H9 (cell line): ENCODE measurements at regions not wholly inside any gene's neighbourhood (a gene's known extent, or its start where the extent isn't known, plus 50 kb on each side); places are given as distances from the start of the nearest gene placed in this dataset.

ENCODE experiments used
- DNase-seq: peaks from one replicate; pipeline ENCODE4 v3.0.0-alpha.2; 2017
- H2AFZ ChIP-seq: one replicate; pipeline ENCODE4 v1.6.1; 2013; ENCODE audit warnings: mild to moderate bottlenecking, low read length, control low read depth, moderate library complexity
- H2AK5ac ChIP-seq: 2 replicates; pipeline ENCODE4 v1.6.1; 2013; ENCODE audit warnings: low read length, control low read depth, mixed read lengths; ENCODE audit not compliant: insufficient read length
- H2BK120ac ChIP-seq: one replicate; pipeline ENCODE4 v1.6.1; 2013; ENCODE audit warnings: low read depth, mild to moderate bottlenecking, low read length, control low read depth, inconsistent platforms; ENCODE audit not compliant: poor library complexity, severe bottlenecking
- H2BK12ac ChIP-seq: 2 replicates; pipeline ENCODE4 v1.6.1; 2013; ENCODE audit warnings: low read length, control low read depth, mixed read lengths, low read depth; ENCODE audit not compliant: insufficient read length
- H2BK15ac ChIP-seq: 2 replicates; pipeline ENCODE4 v1.6.1; 2013; ENCODE audit warnings: low read depth, low read length, control low read depth
- H2BK20ac ChIP-seq: one replicate; pipeline ENCODE4 v1.6.1; 2013; ENCODE audit warnings: low read depth, mild to moderate bottlenecking, low read length, control low read depth, inconsistent platforms; ENCODE audit not compliant: poor library complexity, severe bottlenecking
- H2BK5ac ChIP-seq: 2 replicates; pipeline ENCODE4 v1.6.1; 2013; ENCODE audit warnings: low read length, control low read depth, mixed read lengths; ENCODE audit not compliant: insufficient read length
- H3K14ac ChIP-seq: 2 replicates; pipeline ENCODE4 v1.6.1; 2013; ENCODE audit warnings: low read length, control low read depth; ENCODE audit not compliant: insufficient read depth
- H3K18ac ChIP-seq: 2 replicates; pipeline ENCODE4 v1.6.1; 2013; ENCODE audit warnings: low read depth, mild to moderate bottlenecking, mixed read lengths, low read length, control low read depth; ENCODE audit not compliant: insufficient read length
- H3K23ac ChIP-seq: 2 replicates; pipeline ENCODE4 v1.6.1; 2013; ENCODE audit warnings: low read length, control low read depth, mixed read lengths, low read depth; ENCODE audit not compliant: insufficient read length
- H3K23me2 ChIP-seq: 2 replicates; pipeline ENCODE4 v1.6.1; 2013; ENCODE audit warnings: low read depth, mild to moderate bottlenecking, mixed read lengths, low read length, control low read depth; ENCODE audit not compliant: insufficient read length, poor library complexity, severe bottlenecking
- H3K27ac ChIP-seq: 2 replicates; pipeline ENCODE4 v1.5.1; 2013; ENCODE audit warnings: low read length, control low read depth, mixed read lengths, low read depth; ENCODE audit not compliant: insufficient read length
- H3K27me3 ChIP-seq: 2 replicates; pipeline ENCODE4 v1.6.1; 2013; ENCODE audit warnings: low read length, control low read depth, inconsistent platforms; ENCODE audit not compliant: insufficient read depth
- H3K4ac ChIP-seq: 2 replicates; pipeline ENCODE4 v1.6.1; 2013; ENCODE audit warnings: low read depth, mild to moderate bottlenecking, control low read depth, inconsistent platforms, low read length, moderate library complexity
- H3K4me1 ChIP-seq: 2 replicates; pipeline ENCODE4 v1.6.1; 2013; ENCODE audit warnings: low read length, control low read depth, inconsistent platforms; ENCODE audit not compliant: insufficient read depth
- H3K4me2 ChIP-seq: 2 replicates; pipeline ENCODE4 v1.6.1; 2013; ENCODE audit warnings: low read length, control low read depth, mixed read lengths; ENCODE audit not compliant: insufficient read length, insufficient read depth
- H3K56ac ChIP-seq: 2 replicates; pipeline ENCODE4 v1.6.1; 2013; ENCODE audit warnings: low read depth, mild to moderate bottlenecking, mixed read lengths, low read length, control low read depth; ENCODE audit not compliant: insufficient read length
- H3K79me1 ChIP-seq: 2 replicates; pipeline ENCODE4 v1.6.1; 2013; ENCODE audit warnings: low read depth, mild to moderate bottlenecking, moderate library complexity, low read length, control low read depth, inconsistent platforms; ENCODE audit not compliant: insufficient read depth, poor library complexity, severe bottlenecking
- H3K79me2 ChIP-seq: 2 replicates; pipeline ENCODE4 v1.6.1; 2013; ENCODE audit warnings: low read length, control low read depth, inconsistent platforms; ENCODE audit not compliant: insufficient read depth
- H3K9ac ChIP-seq: 2 replicates; pipeline ENCODE4 v1.6.1; 2013; ENCODE audit warnings: low read length, control low read depth, mixed read lengths; ENCODE audit not compliant: insufficient read length; ENCODE audit errors: extremely low read depth
- H3K9me3 ChIP-seq: one replicate; pipeline ENCODE4 v1.6.1; 2013; ENCODE audit warnings: low read depth, low read length, inconsistent platforms; ENCODE audit not compliant: control insufficient read depth
- H3T11ph ChIP-seq: one replicate; pipeline ENCODE4 v1.6.1; 2013; ENCODE audit warnings: mild to moderate bottlenecking, low read length, control low read depth, inconsistent platforms
- H4K20me1 ChIP-seq: one replicate; pipeline ENCODE4 v1.6.1; 2013; ENCODE audit not compliant: control insufficient read depth, insufficient read length, insufficient read depth
- H4K5ac ChIP-seq: 2 replicates; pipeline ENCODE4 v1.6.1; 2013; ENCODE audit warnings: low read depth, mild to moderate bottlenecking, mixed read lengths, low read length, control low read depth; ENCODE audit not compliant: insufficient read length
- H4K8ac ChIP-seq: replicated peaks from 2 replicates; pipeline ENCODE4 v1.6.1; 2013; ENCODE audit warnings: low read length, control low read depth, mixed read lengths, low read depth; ENCODE audit not compliant: insufficient read length
- H4K91ac ChIP-seq: 2 replicates; pipeline ENCODE4 v1.6.1; 2013; ENCODE audit warnings: low read depth, mild to moderate bottlenecking, moderate library complexity, mixed read lengths, low read length, control low read depth; ENCODE audit not compliant: insufficient read length
- H3K27ac Mint-ChIP-seq, 3 experiments: 2 replicates in 2 of 3; 3 replicates in 1 of 3; pipeline ENCODE4 v1.8.0; 2020 to 2021; ENCODE audit warnings: mixed read lengths in 3 of 3, mild to moderate bottlenecking in 1 of 3, moderate library complexity in 1 of 3
- H3K27me3 Mint-ChIP-seq: 2 replicates; pipeline ENCODE4 v1.8.0; 2021; ENCODE audit warnings: low read depth, mild to moderate bottlenecking, moderate library complexity, mixed read lengths
- H3K36me3 Mint-ChIP-seq, 3 experiments: 2 replicates in 2 of 3; 3 replicates in 1 of 3; pipeline ENCODE4 v1.8.0; 2020 to 2021; ENCODE audit warnings: low read depth in 3 of 3, mixed read lengths in 3 of 3; ENCODE audit not compliant: insufficient read depth in 1 of 3
- H3K4me1 Mint-ChIP-seq, 2 experiments: 2 replicates each; pipeline ENCODE4 v1.8.0; 2020; ENCODE audit warnings: mixed read lengths in 2 of 2
- H3K4me3 Mint-ChIP-seq, 2 experiments: 2 replicates in 1 of 2; 3 replicates in 1 of 2; pipeline ENCODE4 v1.8.0; 2020 to 2021; ENCODE audit warnings: mild to moderate bottlenecking in 2 of 2, mixed read lengths in 2 of 2, moderate library complexity in 1 of 2
- H3K9me3 Mint-ChIP-seq, 2 experiments: 2 replicates in 1 of 2; 3 replicates in 1 of 2; pipeline ENCODE4 v1.8.0; 2020; ENCODE audit warnings: mild to moderate bottlenecking in 2 of 2, mixed read lengths in 2 of 2, moderate library complexity in 1 of 2
- WGBS: extraction: QIAGEN DNeasy Blood & Tissue Kit; methylation state at CpG from one replicate; pipeline ENCODE4 v1.1.7; 2013; ENCODE audit warnings: missing lambda C conversion rate, low lambda C conversion rate, mixed read lengths; ENCODE audit not compliant: insufficient read length; ENCODE audit errors: extremely low coverage; 5-methylcytosine and 5-hydroxymethylcytosine counted together
- TF ChIP-seq, protein P1 (sequence below): fragments of 200-600 bp; sonication (generic); conservative IDR thresholded peaks from 3 replicates; pipeline ENCODE4 v1.8.0; 2021; ENCODE audit warnings: antibody characterized with exemption, mild to moderate bottlenecking

DNA sequence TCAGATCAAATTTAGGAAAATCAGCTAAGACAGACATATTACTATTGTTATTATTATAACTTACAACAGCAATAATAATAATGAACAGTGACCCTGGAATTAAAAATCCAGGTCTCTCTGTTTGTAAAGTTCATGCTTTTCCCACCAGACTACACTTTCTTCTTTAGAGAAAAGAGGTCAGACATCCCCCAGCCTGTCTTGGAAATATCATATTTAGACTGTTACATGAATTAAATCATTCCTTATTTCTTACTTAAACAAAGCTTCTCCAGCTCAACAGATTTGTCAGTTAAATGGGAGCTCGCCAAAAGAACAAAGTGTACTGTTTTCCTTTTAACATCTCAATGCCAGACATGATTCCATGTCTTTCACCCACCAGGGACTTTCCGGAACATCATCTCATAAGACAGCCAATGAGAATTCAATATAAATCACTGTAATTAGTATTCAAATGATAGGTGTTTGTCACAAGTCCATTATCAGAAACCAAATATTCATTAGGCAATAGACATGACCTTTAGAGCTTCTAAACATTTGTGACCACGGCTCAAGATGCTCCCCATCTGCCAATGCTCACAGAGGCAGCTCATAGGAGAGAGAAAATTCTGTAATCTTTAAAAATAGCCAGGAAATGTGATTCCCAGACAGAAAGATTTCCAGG lies 351.9 kb downstream of the ENC1 start:
- no peaks in the 10 kb centered on the region for H3K4me1 ChIP-seq
- H4K8ac ChIP-seq, result no peak overlapping the region
- Mint-ChIP-seq H3K4me3 (no peak overlapping the region), H3K27me3 (peaks cover 2% of the 10 kb centered on the region; the same call in 1 of the 2 replicates), H3K4me1 (peaks cover 0 to 4% of the 10 kb centered on the region in 2 experiments; a peak in 1 of 4 replicates), H3K36me3 (no peaks in the 10 kb centered on the region), H3K9me3 (no peaks in the 10 kb centered on the region), H3K27ac (no peak overlapping the region)
- H2AFZ ChIP-seq, result no peak overlapping the region
- H3K79me1 ChIP-seq, result no peaks in the 10 kb centered on the region
- no peaks in the 10 kb centered on the region for H3K23me2 ChIP-seq
- H3K4me2 ChIP-seq, result no peak overlapping the region
- H3K4ac ChIP-seq, result no peak overlapping the region
- no peak overlapping the region for H3K23ac ChIP-seq
- no CpG with 5 or more reads among the region's 3 CpGs for WGBS
- H3T11ph ChIP-seq, result no peak overlapping the region
- no peak overlapping the region for H2AK5ac ChIP-seq
- no peak overlapping the region for H3K9ac ChIP-seq
- no peak overlapping the region for H2BK20ac ChIP-seq
- H3K27ac ChIP-seq, result no peak overlapping the region
- TF ChIP-seq, protein P1, sequence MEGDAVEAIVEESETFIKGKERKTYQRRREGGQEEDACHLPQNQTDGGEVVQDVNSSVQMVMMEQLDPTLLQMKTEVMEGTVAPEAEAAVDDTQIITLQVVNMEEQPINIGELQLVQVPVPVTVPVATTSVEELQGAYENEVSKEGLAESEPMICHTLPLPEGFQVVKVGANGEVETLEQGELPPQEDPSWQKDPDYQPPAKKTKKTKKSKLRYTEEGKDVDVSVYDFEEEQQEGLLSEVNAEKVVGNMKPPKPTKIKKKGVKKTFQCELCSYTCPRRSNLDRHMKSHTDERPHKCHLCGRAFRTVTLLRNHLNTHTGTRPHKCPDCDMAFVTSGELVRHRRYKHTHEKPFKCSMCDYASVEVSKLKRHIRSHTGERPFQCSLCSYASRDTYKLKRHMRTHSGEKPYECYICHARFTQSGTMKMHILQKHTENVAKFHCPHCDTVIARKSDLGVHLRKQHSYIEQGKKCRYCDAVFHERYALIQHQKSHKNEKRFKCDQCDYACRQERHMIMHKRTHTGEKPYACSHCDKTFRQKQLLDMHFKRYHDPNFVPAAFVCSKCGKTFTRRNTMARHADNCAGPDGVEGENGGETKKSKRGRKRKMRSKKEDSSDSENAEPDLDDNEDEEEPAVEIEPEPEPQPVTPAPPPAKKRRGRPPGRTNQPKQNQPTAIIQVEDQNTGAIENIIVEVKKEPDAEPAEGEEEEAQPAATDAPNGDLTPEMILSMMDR, result no peak
- no peak overlapping the region for H4K91ac ChIP-seq
- H2BK12ac ChIP-seq, result no peak overlapping the region
- H2BK15ac ChIP-seq, result no peak overlapping the region
- H3K18ac ChIP-seq, result no peak overlapping the region
- no peak for DNase-seq
- no peak overlapping the region for H3K56ac ChIP-seq
- H3K9me3 ChIP-seq, result no peaks in the 10 kb centered on the region
- H3K14ac ChIP-seq, result no peak overlapping the region
- H2BK120ac ChIP-seq, result no peak overlapping the region
- H4K20me1 ChIP-seq, result no peaks in the 10 kb centered on the region
- no peaks in the 10 kb centered on the region for H3K79me2 ChIP-seq
- no peaks in the 10 kb centered on the region for H3K27me3 ChIP-seq
- H4K5ac ChIP-seq, result no peak overlapping the region
- H2BK5ac ChIP-seq, result no peak overlapping the region
